SKM-1 treated with dmso at 0.1 percent for 144 hours (cell line): ENCODE measurements at regions not wholly inside any gene's neighbourhood (a gene's known extent, or its start where the extent isn't known, plus 50 kb on each side); places are given as distances from the start of the nearest gene placed in this dataset.
"Not testable (repeated sequence)": the region's sequence is repeated elsewhere in the genome, so short reads cannot be mapped to it uniquely, and the experiment has no call there.

Experiments
- DNase-seq: peaks from one replicate; lab custom pipeline; 2025; ENCODE audit not compliant: unreplicated experiment; lab: John Stamatoyannopoulos, UW

GRCh38 chr4:181761156-181761555 is 482.0 kb upstream of the TENM3 start:
- DNase-seq: no peak

- DNase-seq: no peak
These were observed 477.1 kb upstream of the TENM3 start for GRCh38 chr4:181766061-181766548.

- DNase-seq: no peak
These were observed 472.2 kb upstream of the TENM3 start for GRCh38 chr4:181770971-181771370.

GRCh38 chr4:181775298-181775697 is 467.9 kb upstream of the TENM3 start:
- DNase-seq: no peak

GRCh38 chr4:181776264-181777054 is 466.7 kb upstream of the TENM3 start:
- DNase-seq: no peak

- peak; percentile 7 for DNase-seq
These were observed 465.7 kb upstream of the TENM3 start for GRCh38 chr4:181777518-181777917.

GRCh38 chr4:181784881-181785280 is 458.3 kb upstream of the TENM3 start:
- no peak for DNase-seq

- no peak for DNase-seq
These were observed 450.6 kb upstream of the TENM3 start for GRCh38 chr4:181792641-181793040.

GRCh38 chr4:181793096-181793495 is 450.1 kb upstream of the TENM3 start:
- no peak for DNase-seq

GRCh38 chr4:181796502-181796901 is 446.7 kb upstream of the TENM3 start:
- peak; percentile 64 for DNase-seq

GRCh38 chr4:181798536-181798935 is 444.7 kb upstream of the TENM3 start:
- no peak for DNase-seq

GRCh38 chr4:181799561-181800069 is 443.6 kb upstream of the TENM3 start:
- no peak for DNase-seq

GRCh38 chr4:181802207-181802606 is 441.0 kb upstream of the TENM3 start:
- no peak for DNase-seq

- no peak for DNase-seq
These were observed 435.4 kb upstream of the TENM3 start for GRCh38 chr4:181807771-181808170.

GRCh38 chr4:181810711-181811110 is 432.5 kb upstream of the TENM3 start:
- no peak for DNase-seq

- not testable (repeated sequence) for DNase-seq
These were observed 431.7 kb upstream of the TENM3 start for GRCh38 chr4:181811550-181811949.

GRCh38 chr4:181819946-181820345 is 423.3 kb upstream of the TENM3 start:
- no peak for DNase-seq

GRCh38 chr4:181820553-181820952 is 422.6 kb upstream of the TENM3 start:
- no peak for DNase-seq

GRCh38 chr4:181821039-181822004 is 421.9 kb upstream of the TENM3 start:
- no peak for DNase-seq

GRCh38 chr4:181822005-181822375 is 421.2 kb upstream of the TENM3 start:
- no peak for DNase-seq

- no peak for DNase-seq
These were observed 420.0 kb upstream of the TENM3 start for GRCh38 chr4:181823183-181823582.

- DNase-seq: no peak
These were observed 419.6 kb upstream of the TENM3 start for GRCh38 chr4:181823645-181824044.
